ENCODE measurements at regions not wholly inside any gene's neighbourhood (a gene's known extent, or its start where the extent isn't known, plus 50 kb on each side); places are given as distances from the start of the nearest gene placed in this dataset.

DNA sequence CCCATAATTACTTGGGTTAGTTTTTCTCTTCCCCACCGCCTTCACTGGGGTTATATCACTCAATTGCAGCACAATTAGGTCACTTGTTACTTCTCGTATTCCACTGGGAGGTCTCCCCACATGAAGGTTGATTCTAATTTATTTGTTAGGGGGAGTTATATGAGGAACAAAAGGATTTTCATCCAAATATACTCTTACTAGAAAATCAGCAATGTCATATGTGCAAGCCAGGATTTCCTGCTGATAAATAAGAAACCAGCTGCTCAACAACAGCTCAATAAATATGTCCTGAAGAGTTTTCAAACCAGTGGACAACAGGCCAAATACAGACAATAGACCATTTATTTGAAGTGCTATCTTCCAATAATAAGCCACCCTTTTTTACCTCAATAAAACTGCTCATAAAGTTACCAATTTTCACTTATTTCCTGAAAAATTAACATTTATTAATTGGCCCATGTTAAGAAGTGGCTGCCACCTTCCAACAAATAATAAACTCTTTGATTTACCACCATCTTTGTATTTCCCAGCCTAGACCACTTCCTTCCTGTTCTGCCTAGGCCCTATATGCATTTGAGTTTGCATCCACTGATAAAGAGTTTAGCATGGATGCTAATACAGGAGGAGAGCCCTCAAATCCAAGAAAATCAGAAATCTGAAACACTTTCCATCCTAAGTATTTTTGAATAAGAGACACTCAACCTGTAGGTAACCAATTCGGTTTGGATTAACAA, 184.4 kb upstream of the SLC39A10 start:
- TF ChIP-seq, protein P1, sequence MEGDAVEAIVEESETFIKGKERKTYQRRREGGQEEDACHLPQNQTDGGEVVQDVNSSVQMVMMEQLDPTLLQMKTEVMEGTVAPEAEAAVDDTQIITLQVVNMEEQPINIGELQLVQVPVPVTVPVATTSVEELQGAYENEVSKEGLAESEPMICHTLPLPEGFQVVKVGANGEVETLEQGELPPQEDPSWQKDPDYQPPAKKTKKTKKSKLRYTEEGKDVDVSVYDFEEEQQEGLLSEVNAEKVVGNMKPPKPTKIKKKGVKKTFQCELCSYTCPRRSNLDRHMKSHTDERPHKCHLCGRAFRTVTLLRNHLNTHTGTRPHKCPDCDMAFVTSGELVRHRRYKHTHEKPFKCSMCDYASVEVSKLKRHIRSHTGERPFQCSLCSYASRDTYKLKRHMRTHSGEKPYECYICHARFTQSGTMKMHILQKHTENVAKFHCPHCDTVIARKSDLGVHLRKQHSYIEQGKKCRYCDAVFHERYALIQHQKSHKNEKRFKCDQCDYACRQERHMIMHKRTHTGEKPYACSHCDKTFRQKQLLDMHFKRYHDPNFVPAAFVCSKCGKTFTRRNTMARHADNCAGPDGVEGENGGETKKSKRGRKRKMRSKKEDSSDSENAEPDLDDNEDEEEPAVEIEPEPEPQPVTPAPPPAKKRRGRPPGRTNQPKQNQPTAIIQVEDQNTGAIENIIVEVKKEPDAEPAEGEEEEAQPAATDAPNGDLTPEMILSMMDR (IDR thresholded peaks at IDR 0.05; ENCODE audit: insufficient read depth, low read depth, low read length), result no peak
- no peak overlapping the region for H3K4me3 ChIP-seq (ENCODE audit: low read depth, low read length)
- DNase-seq (ENCODE audit: low read depth), result no peak

DNA sequence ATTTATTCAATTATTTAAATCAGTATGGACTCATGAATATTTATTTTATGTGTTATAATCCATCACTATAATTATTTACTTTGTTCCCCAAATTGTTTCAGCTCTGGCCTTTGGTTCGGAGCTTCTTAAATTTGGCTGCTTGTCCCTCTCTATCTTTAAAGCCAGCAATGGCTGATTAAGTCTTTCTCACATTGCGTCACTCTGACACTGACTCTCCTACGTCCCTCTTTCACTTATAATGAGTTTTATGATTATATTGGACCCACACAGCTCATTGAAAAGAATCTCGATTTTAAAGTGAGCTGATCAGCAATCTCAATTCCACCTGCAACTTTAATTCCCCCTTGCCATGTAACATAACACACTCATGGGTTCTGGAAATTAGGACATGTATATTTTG, 185.2 kb upstream of the SLC39A10 start:
- no peak for DNase-seq (ENCODE audit: low read depth)
- H3K4me3 ChIP-seq (ENCODE audit: low read depth, low read length), result no peak overlapping the region
- TF ChIP-seq, protein P1 (IDR thresholded peaks at IDR 0.05; ENCODE audit: insufficient read depth, low read depth, low read length), result no peak

DNA sequence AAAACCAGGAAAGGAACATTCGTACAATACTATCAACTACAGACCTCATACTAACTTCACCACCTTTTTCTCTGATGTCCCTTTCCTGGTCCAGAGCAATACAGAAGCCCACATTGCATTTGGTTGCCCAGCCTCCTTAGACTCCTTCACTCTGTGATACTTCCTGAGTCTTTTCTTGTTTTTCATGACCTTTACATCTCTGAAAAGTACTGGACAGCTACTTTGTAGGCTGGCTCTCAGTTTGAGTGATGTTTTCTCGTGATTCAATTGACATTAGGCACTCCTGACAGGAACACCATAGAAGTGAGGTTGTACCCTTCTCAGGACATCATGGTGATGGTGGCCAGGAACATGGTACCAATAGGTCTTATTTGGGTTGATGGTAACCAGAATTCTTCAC, 185.9 kb upstream of the SLC39A10 start:
- TF ChIP-seq, protein P1 (IDR thresholded peaks at IDR 0.05; ENCODE audit: insufficient read depth, low read depth, low read length), result no peak
- no peak for DNase-seq (ENCODE audit: low read depth)

DNA sequence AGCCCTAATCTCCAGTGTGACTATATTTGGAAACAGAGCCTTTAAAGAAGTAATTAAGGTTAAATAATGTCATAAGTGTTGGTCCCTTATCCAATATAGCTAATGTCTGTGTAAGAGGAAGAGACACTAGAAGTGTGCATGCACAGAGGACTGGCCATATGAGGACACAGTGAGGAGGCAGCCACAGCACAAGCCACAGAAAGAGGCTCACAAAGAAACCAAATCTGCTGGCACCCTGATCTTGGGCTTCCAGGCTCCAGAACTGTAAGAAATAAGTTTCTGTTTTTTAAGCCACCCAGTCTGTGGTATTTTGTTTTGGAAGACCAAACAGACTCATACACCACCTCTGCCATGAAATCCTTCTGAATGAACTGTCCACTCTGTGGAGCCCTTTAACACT, 186.4 kb upstream of the SLC39A10 start:
- H3K4me3 ChIP-seq (ENCODE audit: low read depth, low read length), result no peak overlapping the region
- TF ChIP-seq, protein P1 (IDR thresholded peaks at IDR 0.05; ENCODE audit: insufficient read depth, low read depth, low read length), result no peak

More for the DNA sequence above, 185.9 kb upstream of the SLC39A10 start:
- no peak overlapping the region for H3K4me3 ChIP-seq (ENCODE audit: low read depth, low read length)

DNA sequence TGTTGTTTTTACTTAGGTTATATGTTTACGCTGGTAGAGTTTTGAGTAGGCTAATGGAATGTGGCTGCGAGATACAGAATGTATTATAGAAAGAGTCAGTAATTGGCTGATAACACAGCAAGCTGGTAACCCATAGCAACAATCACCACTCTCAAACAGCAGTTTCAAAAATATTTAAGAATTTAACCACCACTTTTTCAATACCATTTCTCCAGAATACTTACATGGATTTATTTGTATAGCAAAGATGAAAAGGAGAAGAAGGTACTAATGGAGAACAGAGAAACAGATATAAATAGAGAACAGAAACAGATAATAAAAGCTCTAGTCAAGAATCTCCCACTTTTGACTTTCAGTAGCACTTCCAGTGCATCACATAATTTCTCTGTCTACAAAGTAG, 188.3 kb upstream of the SLC39A10 start:
- TF ChIP-seq, protein P1 (IDR thresholded peaks at IDR 0.05; ENCODE audit: insufficient read depth, low read depth, low read length), result no peak
- no peak for DNase-seq (ENCODE audit: low read depth)
- H3K4me3 ChIP-seq (ENCODE audit: low read depth, low read length), result no peak overlapping the region

More for the DNA sequence above, 186.4 kb upstream of the SLC39A10 start:
- DNase-seq (ENCODE audit: low read depth), result no peak

DNA sequence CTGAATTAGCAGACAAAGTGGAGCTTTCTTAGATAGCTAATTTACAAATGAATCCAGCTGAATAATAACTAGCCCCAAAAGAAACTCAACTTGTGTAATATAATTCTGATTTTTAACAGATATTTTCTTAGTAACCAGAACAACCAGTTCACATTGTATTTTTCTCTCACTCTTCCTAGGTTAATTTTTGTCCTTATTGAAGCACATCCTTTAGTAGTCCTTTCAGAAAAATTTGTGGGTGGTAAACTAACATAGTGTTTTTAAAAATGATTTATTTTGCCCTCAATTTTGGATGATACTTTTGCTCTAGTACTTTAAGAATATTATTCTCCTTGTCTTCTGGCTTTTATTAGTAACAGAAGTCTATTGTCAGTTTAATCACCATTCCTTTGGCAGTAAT, 190.6 kb upstream of the SLC39A10 start:
- TF ChIP-seq, protein P1 (IDR thresholded peaks at IDR 0.05; ENCODE audit: insufficient read depth, low read depth, low read length), result no peak
- no peak for DNase-seq (ENCODE audit: low read depth)

DNA sequence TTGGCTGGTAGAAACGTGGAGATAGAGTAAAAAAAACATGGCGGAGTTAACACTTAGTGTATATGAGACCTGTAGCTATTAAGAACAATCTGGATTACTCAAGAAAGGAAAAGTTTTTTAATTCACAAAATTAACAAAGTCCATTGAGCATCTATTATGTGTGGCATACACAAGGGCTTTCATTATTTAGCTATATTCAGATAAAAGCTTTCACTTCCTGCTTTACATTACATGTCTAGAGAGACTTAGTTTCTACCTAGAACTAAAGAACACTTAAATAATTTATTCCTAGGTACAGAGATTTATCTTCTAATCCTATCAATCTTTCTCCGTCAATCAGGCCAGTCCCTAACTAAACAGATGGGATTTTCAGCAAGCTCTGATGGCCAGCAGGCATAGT, 196.0 kb upstream of the SLC39A10 start:
- TF ChIP-seq, protein P1 (IDR thresholded peaks at IDR 0.05; ENCODE audit: insufficient read depth, low read depth, low read length), result no peak
- no peak overlapping the region for H3K4me3 ChIP-seq (ENCODE audit: low read depth, low read length)
- no peak for DNase-seq (ENCODE audit: low read depth)

More for the DNA sequence above, 190.6 kb upstream of the SLC39A10 start:
- no peak overlapping the region for H3K4me3 ChIP-seq (ENCODE audit: low read depth, low read length)

Measured in fibroblast of villous mesenchyme (primary cell).